ENCODE measurements at regions not wholly inside any gene's neighbourhood (a gene's known extent, or its start where the extent isn't known, plus 50 kb on each side); places are given as distances from the start of the nearest gene placed in this dataset.
"Not testable (repeated sequence)": the region's sequence is repeated elsewhere in the genome, so short reads cannot be mapped to it uniquely, and the experiment has no call there.

DNA sequence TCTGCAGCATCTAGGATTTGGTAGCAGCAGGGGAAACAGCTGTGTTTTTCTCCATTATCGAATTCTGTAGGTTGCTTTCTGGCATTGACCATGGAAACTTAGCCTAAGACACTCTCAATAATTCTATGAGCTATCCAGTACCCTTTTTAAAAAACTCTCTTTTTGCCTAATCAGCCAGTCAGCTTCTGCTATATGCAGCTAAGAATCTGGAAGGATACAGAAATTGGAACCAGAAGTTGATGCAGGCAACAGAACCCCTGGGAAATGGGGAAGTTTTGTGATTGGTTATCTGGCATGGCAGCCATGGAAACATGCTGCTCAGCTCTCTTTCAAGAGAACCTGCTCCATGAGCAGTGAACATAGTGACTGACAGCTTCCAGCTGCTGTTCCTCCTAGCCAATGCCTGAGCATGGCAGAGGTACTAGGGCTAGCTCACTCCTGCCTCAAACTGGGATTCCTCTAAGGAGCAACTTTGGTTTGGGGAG, 417.6 kb upstream of the MAOA start:
- DNase-seq: no peak

- no peak for DNase-seq
Measured at GRCh38 chrX:43239356-43239755, 416.7 kb upstream of the MAOA start.

DNA sequence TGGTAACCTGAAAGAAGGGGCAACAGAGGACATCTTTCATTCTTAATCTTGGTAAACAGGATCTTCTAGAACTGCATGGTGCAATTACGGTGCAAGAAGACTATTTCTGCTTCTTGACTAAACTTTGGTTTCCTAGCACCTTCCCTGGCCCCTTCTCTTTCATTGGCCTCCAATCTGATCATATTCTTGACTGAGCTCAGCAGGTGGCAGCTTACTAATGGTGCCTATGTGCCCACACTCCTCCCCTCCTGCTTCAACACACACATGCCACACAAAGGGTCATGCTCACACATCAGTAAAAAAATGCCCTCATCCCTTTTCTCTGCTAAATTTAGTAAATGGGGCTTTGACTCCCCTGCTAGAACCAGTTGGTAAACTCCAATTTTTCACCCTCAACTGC, 400.5 kb upstream of the MAOA start:
- DNase-seq: no peak

DNA sequence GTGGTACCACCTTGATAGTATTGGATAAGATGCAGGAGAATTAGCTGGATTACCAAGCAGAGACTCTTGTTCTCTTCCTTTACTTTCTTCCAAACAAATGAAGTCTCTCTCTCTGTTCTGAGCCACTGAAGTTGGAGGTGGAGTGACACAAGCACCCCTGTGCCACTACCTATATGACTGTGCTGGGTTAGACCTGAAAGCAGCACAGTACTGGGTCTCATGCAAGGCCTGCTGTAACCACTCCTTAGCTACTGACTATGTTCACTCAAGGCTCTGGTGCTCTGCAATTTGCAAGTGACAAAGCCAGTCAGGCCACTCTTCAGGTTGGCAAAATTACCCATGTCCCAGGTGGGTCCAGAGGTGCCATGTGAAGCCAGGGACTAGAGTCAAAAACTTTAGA, 389.6 kb upstream of the MAOA start:
- no peak for DNase-seq

DNA sequence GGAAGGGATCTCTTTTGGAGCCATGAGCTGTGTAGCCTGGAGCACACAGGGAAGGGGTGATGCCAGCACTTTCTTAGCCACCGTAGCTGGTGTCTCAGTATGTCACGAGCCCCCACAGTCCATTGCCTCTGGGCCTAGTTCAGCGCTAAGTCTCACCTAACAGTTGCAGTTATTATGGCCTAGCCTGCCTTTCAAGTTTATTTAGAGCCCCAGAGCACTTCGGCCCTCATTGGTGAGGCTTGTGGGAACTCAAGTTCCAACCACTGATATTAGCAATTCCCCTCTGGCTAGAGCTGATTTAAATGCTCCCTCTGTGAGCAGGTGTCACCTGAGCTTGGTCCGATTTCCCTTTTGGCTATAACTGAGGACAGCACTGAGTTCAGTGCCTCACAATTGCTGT, 388.4 kb upstream of the MAOA start:
- DNase-seq: no peak

DNA sequence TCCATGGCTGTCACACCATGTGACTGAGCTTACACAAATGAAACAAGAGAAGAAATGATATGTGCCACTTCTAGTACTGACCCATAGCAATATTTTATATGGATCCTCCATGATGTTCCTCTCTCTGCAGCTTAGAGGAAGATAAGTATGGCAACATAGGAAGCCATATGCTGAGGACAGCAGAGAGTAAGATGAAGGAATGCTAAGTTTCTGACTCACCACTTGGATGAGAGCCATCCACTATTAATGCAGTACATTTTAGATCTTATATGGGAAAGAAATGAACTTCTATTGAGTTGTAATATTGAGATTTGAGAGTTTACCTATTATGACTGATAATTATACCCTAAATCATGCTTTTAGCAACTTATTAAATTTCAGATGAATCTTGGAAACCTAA, 386.9 kb upstream of the MAOA start:
- DNase-seq: no peak

- no peak for DNase-seq
Measured at GRCh38 chrX:43277879-43278278, 378.2 kb upstream of the MAOA start.

DNA sequence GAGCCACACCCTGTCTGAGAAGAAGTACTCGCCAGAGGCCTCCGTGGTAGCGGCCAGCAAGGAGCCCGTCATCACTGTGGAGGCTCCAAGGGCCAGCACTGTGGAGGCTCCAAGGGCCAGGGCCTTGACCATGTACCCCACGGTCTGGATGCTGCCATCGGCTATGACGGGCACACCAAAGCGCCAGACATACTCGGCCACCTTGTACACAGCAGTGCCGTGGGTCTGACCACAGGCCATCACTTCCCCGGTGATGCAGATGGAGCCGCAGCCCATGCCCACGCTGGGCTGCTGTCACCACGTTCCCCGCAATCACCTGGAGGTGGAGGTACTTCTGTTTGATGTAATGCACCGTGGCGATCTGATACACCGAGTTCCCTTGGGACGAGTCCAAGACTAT, 377.7 kb upstream of the MAOA start:
- DNase-seq: no peak

GRCh38 chrX:43279341-43279808, 376.7 kb upstream of the MAOA start:
- no peak for DNase-seq

- DNase-seq: no peak
Measured at GRCh38 chrX:43283187-43283586, 372.9 kb upstream of the MAOA start.

DNA sequence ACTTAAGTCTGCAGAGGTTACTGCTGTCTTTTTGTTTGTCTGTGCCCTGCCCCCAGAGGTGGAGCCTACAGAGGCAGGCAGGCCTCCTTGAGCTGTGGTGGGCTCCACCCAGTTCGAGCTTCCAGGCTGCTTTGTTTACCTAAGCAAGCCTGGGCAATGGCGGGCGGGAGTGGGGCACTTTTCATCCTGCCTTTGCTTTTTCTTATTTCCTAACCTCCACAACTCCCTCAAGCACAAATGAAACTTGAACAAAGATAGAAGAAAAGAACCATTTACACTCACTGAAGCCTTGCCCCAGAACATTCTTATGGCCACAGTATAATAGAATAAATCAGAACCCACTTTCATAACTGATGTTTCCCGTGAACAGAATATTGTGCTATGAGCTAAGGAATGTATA, 344.5 kb upstream of the MAOA start:
- not testable (repeated sequence) for DNase-seq

- DNase-seq: no peak
Measured at GRCh38 chrX:43313035-43313434, 343.1 kb upstream of the MAOA start.

- no peak for DNase-seq
Measured at GRCh38 chrX:43314525-43314924, 341.6 kb upstream of the MAOA start.

GRCh38 chrX:43315622-43316021, 340.5 kb upstream of the MAOA start:
- DNase-seq: no peak

- no peak for DNase-seq
Measured at GRCh38 chrX:43316146-43316545, 340.0 kb upstream of the MAOA start.

DNA sequence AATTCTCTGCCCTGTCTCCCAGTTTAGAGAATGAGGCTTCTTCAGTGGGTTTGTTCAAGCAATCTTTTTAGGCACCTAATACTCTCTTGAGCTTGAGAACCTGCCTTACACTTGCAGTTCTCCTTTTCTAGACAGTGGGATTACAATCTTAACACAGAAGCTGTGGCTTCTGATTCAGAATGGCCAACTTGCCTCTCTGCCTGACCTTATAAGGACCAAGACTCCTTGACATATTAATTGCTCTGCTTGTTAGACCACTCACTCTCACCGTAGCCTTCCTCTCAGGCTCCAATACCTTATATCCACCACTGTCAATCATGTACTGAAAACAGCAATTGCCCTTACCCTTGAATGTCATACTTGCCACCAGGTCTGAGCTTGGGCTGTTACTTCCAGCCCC, 338.7 kb upstream of the MAOA start:
- no peak for DNase-seq

DNA sequence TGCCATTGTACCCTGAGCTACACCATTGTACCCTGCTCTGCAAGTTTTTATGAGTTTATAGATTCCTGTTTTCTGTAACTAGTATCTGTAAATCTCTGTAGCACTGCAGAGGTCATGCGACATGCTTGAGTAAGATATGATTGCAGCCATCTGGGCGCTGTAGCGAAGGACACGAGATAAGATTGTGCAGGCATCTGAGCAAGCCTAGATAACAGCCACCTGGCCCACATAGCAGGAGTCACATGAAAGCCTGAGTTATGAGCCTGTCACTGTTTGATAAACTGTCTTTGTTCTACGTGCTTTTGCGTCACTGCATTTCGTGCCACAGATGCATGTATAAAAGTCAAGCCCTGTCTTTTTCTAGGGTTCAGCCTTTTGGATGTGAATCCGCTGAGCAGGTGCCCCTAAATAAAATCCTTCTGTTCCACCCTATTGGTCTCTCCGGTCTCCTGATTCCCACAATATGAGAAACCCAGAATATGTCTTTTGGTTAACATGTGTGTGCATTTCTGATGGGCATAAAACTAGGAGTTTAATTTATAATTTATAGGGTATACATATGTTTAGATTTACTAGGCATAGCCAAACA, 327.6 kb upstream of the MAOA start:
- no peak for DNase-seq

DNA sequence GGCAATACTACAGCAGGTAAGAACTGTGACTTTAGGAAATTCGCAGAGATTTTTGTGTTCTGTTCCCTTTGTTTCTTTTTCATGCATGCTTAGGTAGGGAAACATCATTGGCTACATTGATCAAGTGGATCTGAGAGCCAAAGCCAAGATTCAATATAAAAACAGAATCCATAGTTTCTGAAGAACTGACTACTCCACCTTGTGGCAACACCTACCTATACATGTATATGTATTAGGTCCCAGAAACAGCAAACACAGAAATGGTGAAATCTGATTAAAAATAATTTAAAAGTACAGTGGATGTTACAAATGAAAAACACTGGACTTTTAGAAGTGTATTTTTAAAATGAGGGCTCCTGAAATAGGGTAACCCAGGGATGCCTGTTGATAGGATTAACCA, 322.6 kb upstream of the MAOA start:
- peak in 1 of 2 donors; percentile 2 for DNase-seq

- DNase-seq: no peak
Measured at GRCh38 chrX:43345166-43345565, 310.9 kb upstream of the MAOA start.

DNA sequence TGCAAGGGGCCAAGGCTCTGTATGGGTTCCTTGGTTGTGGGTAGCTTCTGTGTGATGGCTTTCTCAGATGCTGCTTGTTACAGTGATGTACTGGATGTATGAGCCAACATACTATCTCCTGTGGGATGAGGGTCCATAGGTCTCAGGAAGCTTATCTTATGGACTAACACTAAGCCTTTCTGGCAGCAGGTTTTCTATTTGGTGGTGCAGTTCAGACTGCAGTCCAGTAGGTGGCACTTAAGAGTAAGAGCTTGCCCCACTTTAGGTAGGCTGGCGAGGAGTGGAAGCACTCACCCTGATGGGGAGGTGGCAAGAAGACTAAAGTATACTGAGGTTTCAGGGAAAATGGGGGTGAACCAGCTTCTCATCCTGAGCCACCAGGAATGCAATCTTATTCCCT, 306.7 kb upstream of the MAOA start:
- peak; percentile 24 to 41 for DNase-seq

DNA sequence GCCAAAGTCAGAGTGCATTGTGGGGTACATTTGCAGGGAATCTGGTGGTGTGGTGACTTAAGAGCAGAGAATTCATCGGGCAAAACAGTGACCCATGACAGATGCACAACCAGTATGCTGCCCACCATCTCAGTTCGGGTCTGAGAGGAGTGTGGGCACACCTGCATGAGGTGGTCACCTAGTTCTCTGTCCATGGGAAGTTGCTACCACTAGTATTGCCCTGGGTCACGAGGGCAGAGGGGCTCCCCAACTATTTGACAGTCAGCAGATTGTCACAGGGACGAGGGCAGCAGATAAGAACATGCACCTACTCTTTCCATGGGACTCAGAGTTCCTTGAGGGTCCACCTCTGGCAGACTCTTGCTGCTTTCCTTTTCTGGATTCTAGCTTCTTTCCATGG, 305.2 kb upstream of the MAOA start:
- DNase-seq: no peak

GRCh38 chrX:43357741-43358140, 298.4 kb upstream of the MAOA start:
- no peak for DNase-seq

- no peak for DNase-seq
Measured at GRCh38 chrX:43373032-43373431, 283.1 kb upstream of the MAOA start.

- no peak for DNase-seq
Measured at GRCh38 chrX:43375136-43375535, 281.0 kb upstream of the MAOA start.

DNA sequence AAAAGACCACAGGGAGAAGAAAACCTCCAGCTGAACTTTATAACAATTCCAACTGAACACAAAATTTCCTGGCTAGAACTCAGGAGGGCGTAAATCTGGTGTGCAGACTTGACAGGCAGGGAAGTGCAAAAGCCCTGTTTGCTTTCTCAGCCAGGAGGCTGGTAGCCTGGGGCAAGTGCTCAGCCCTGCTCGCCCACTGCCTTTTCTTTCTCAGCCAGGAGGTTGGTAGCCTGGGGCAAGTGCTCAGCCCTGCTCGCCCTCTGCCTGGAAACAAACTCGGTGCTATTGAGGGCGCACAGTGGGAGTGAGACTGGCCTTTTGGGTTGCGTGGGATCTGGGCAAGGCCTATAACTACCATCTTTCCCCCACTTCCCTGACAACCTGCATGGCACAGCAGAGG, 275.4 kb upstream of the MAOA start:
- no peak for DNase-seq

DNA sequence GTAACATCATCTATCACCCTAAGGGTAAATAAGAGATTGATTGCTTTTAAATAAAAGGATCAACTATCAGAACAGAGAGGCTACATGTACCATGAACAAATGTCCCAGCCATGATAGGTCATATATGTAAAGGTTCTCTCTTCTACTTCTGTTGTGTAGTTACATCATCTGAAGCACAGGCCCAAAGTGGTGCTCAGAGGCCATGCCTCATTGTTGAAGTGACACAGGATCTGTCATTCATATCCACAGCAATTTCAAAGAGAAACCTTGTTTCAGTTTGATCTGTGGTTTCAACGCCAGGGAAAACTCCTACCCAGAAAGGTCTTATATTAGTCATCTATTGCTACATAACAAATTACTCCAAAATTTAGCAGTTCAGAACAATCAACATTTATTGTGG, 269.2 kb upstream of the MAOA start:
- DNase-seq: no peak

Measured in CD4-positive, alpha-beta T cell treated with Interleukin-4 for 1 hour (primary cell).